Skeletal muscle satellite cell (primary cell): ENCODE measurements at regions not wholly inside any gene's neighbourhood (a gene's known extent, or its start where the extent isn't known, plus 50 kb on each side); places are given as distances from the start of the nearest gene placed in this dataset.

Experiments
- H3K27me3 ChIP-seq: 2 replicates; pipeline ENCODE4 v1.7.0; 2013; ENCODE audit warnings: low read length; ENCODE audit not compliant: control insufficient read depth, insufficient read depth
- H3K36me3 ChIP-seq: 2 replicates; pipeline ENCODE4 v1.7.0; 2013; ENCODE audit warnings: mild to moderate bottlenecking, control low read depth, low read length; ENCODE audit not compliant: insufficient read depth
- H3K4me1 ChIP-seq: 2 replicates; pipeline ENCODE4 v1.7.0; 2013; ENCODE audit warnings: low read length; ENCODE audit not compliant: control insufficient read depth, insufficient read depth
- H3K4me2 ChIP-seq: 2 replicates; pipeline ENCODE4 v1.7.0; 2013; ENCODE audit warnings: mild to moderate bottlenecking, low read length
- H3K4me3 ChIP-seq: 2 replicates; pipeline ENCODE4 v1.7.0; 2013; ENCODE audit warnings: low read length
- H3K9ac ChIP-seq: 2 replicates; pipeline ENCODE4 v1.7.0; 2013; ENCODE audit warnings: mild to moderate bottlenecking, low read depth, low read length, moderate library complexity
- H3K9me3 ChIP-seq: replicated peaks from 2 replicates; pipeline ENCODE4 v1.7.0; 2013; ENCODE audit warnings: mild to moderate bottlenecking, control low read depth, low read length

DNA sequence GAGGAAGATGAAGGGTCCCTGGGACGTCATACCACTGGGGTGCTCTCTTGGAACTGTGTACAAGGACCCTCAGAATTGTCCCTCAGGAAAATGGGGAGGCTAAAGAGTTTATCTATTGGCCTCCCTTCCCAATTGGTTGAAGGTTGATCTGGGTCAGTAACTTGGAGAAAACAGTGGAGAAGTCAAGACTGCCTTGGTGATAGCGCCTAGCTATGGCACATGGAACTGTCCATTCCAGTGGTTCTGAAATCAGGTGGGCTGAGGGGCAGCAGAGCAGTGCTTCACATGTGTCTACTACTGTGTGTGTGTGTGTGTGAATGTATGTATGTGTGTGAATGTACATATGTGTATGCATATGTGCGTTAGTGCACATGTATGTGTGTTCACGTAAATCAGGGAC is 316.1 kb downstream of the AACS start:
- Histone ChIP-seq H3K9me3 (peaks cover 5% of the 10 kb centered on the region), H3K4me1 (no peaks in the 10 kb centered on the region), H3K27me3 (no peaks in the 10 kb centered on the region), H3K9ac (no peak overlapping the region), H3K36me3 (no peaks in the 10 kb centered on the region), H3K4me3 (no peak overlapping the region), H3K4me2 (no peak overlapping the region)

GRCh38 chr12:125382926-125383325 is 317.7 kb downstream of the AACS start:
- H3K9me3 ChIP-seq: peaks cover 5% of the 10 kb centered on the region
- H3K4me3 ChIP-seq: no peak overlapping the region
- H3K36me3 ChIP-seq: no peaks in the 10 kb centered on the region
- H3K4me1 ChIP-seq: no peaks in the 10 kb centered on the region
- no peaks in the 10 kb centered on the region for H3K27me3 ChIP-seq
- H3K9ac ChIP-seq: no peak overlapping the region
- H3K4me2 ChIP-seq: no peak overlapping the region

DNA sequence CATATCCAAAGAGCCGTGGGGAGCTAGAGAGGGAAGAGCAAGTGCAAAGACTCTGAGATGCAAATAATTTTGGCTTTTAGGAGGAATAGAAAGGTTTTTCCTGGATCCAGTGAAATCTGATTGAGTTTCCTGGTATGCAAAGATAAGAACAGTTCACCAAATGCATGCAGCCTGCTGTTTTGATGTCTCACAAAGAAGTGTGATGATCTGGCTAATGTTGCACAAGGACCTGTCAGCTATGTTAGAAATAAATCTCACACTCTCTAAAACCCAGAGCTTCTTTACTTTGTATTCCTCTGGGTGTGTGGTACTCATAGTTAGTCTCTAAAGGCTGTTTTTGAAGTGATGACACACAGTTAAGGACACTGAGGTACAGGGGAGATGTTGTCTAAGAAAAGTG is 321.4 kb downstream of the AACS start:
- Histone ChIP-seq H3K4me2 (no peak overlapping the region), H3K9ac (no peak overlapping the region), H3K27me3 (no peaks in the 10 kb centered on the region), H3K9me3 (peaks cover 5% of the 10 kb centered on the region), H3K36me3 (no peaks in the 10 kb centered on the region), H3K4me3 (no peak overlapping the region), H3K4me1 (no peaks in the 10 kb centered on the region)

DNA sequence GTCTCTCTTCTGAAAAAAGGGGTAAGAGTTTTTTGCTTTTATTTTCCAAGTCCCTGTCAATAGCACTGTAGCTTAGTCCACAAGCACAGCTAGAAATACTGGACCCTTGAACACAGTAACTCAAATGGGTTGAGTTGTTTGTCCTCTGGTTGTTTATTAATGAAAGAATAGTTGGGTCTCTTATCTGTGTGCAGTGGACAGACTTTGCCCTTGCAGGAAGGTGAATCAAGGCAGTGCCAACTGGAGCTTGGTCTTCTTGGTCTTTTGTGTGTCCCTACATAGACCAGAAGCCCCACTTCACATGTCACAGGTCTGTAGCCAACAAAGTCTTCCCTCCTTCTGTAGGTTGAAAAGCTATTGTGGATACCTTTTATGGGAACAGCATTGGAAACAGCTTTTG is 322.0 kb downstream of the AACS start:
- H3K36me3 ChIP-seq: no peaks in the 10 kb centered on the region
- H3K9me3 ChIP-seq: no peaks in the 10 kb centered on the region
- H3K4me2 ChIP-seq: no peak overlapping the region
- no peaks in the 10 kb centered on the region for H3K4me1 ChIP-seq
- H3K9ac ChIP-seq: no peak overlapping the region
- no peak overlapping the region for H3K4me3 ChIP-seq
- H3K27me3 ChIP-seq: no peaks in the 10 kb centered on the region

- Histone ChIP-seq H3K9me3 (no peaks in the 10 kb centered on the region), H3K4me2 (no peak overlapping the region), H3K4me3 (no peak overlapping the region), H3K36me3 (no peaks in the 10 kb centered on the region), H3K27me3 (no peaks in the 10 kb centered on the region), H3K9ac (no peak overlapping the region), H3K4me1 (no peaks in the 10 kb centered on the region)
Measured at GRCh38 chr12:125389061-125389697, 323.9 kb downstream of the AACS start.

DNA sequence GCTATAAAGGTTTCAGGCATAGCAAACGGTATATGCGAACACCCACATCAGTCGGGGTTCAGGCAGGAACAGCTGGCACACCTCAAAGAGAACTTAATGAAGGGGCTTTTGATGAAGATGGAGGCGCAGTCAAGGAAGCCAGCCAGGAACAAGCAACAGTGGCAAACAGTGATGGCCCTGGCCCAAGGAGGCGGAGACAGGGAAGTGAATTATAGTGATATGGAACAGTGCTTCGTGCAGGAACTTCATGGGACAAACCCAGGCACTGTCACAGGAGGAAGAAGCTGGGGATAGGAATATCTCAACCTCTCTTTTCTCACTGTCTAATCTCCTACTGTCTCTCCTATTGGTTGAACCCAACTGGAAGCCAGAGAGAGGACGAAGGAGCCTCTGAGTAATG is 328.3 kb downstream of the AACS start:
- no peaks in the 10 kb centered on the region for H3K4me1 ChIP-seq
- H3K4me2 ChIP-seq: no peak overlapping the region
- H3K36me3 ChIP-seq: no peaks in the 10 kb centered on the region
- no peaks in the 10 kb centered on the region for H3K9me3 ChIP-seq
- no peak overlapping the region for H3K4me3 ChIP-seq
- no peak overlapping the region for H3K9ac ChIP-seq
- H3K27me3 ChIP-seq: no peaks in the 10 kb centered on the region

GRCh38 chr12:125395583-125396215 is 330.5 kb downstream of the AACS start:
- no peaks in the 10 kb centered on the region for H3K4me1 ChIP-seq
- H3K36me3 ChIP-seq: no peaks in the 10 kb centered on the region
- H3K27me3 ChIP-seq: no peaks in the 10 kb centered on the region
- no peak overlapping the region for H3K9ac ChIP-seq
- no peaks in the 10 kb centered on the region for H3K9me3 ChIP-seq
- H3K4me3 ChIP-seq: no peak overlapping the region
- no peak overlapping the region for H3K4me2 ChIP-seq

DNA sequence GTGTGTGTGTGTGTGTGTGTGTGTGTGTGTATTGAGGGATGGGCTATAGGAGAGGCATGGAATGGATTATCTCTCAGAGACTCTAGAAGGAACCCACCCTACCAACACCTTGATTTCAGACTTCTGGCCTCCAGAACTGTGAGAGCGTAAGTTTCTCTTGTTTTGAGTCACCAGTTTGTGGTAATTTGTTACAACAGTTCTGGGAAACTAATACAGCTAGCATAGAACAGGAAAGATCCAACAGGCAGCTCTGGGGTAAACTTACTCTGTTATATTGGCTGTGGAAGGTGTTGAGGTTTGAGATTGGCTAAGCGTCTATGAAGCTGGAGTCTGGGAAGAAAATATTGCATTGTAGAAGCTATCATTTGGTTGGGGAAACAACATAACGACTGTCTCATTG is 334.3 kb downstream of the AACS start:
- no peaks in the 10 kb centered on the region for H3K4me1 ChIP-seq
- no peaks in the 10 kb centered on the region for H3K9me3 ChIP-seq
- no peak overlapping the region for H3K9ac ChIP-seq
- no peak overlapping the region for H3K4me3 ChIP-seq
- H3K36me3 ChIP-seq: no peaks in the 10 kb centered on the region
- H3K4me2 ChIP-seq: no peak overlapping the region
- no peaks in the 10 kb centered on the region for H3K27me3 ChIP-seq

- H3K4me3 ChIP-seq: no peak overlapping the region
- no peak overlapping the region for H3K4me2 ChIP-seq
- no peak overlapping the region for H3K9ac ChIP-seq
- H3K4me1 ChIP-seq: no peaks in the 10 kb centered on the region
- no peaks in the 10 kb centered on the region for H3K27me3 ChIP-seq
- no peaks in the 10 kb centered on the region for H3K36me3 ChIP-seq
- H3K9me3 ChIP-seq: no peaks in the 10 kb centered on the region
Measured at GRCh38 chr12:125402874-125403789, 337.9 kb downstream of the AACS start.

DNA sequence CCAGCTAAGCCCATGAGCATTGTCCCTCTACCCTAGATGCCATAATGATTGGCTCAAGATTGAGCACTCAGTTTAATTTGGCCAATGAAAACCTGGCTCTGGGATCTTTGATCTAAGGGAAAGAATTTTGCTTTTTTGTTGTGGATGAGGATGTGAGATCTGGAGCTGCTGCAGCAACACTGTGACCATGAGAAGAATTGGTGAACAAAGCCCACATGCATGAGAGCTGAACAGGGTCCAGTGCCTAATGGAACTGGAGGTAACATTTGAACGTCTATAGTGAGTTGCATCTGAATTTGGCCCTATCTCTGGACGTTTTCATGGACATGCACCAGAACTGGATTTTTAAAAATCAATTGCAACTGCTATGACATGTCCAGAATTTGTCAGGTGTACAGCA is 338.6 kb downstream of the AACS start:
- Histone ChIP-seq H3K27me3 (no peaks in the 10 kb centered on the region), H3K9me3 (no peaks in the 10 kb centered on the region), H3K9ac (no peak overlapping the region), H3K4me2 (no peak overlapping the region), H3K36me3 (no peaks in the 10 kb centered on the region), H3K4me1 (no peaks in the 10 kb centered on the region), H3K4me3 (no peak overlapping the region)

GRCh38 chr12:125406131-125406530 is 340.9 kb downstream of the AACS start:
- Histone ChIP-seq H3K27me3 (no peaks in the 10 kb centered on the region), H3K4me1 (no peaks in the 10 kb centered on the region), H3K9me3 (no peaks in the 10 kb centered on the region), H3K4me3 (no peak overlapping the region), H3K36me3 (no peaks in the 10 kb centered on the region), H3K4me2 (no peak overlapping the region), H3K9ac (no peak overlapping the region)
